ENCODE measurements at regions not wholly inside any gene's neighbourhood (a gene's known extent, or its start where the extent isn't known, plus 50 kb on each side); places are given as distances from the start of the nearest gene placed in this dataset.
"Not testable (repeated sequence)": the region's sequence is repeated elsewhere in the genome, so short reads cannot be mapped to it uniquely, and the experiment has no call there.

DNA sequence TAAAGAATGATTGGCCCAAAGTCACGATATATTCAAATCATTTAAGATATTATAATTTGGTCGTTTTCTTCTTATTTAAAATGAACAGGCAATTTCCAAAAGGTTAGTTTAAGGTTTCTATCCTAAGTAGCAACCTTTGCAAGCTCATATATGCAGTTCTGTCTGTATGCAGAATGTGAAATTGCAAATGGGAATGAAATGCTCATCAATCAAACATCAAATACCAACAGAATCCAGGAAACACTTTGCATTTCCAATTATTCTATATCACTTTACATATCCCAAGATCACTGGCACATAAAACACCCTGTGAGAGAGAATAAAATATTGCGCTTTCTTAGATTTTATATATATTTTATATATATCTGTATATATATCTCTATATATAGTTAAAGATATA, 237.3 kb downstream of the NRIP1 start:
- no peak for DNase-seq

DNA sequence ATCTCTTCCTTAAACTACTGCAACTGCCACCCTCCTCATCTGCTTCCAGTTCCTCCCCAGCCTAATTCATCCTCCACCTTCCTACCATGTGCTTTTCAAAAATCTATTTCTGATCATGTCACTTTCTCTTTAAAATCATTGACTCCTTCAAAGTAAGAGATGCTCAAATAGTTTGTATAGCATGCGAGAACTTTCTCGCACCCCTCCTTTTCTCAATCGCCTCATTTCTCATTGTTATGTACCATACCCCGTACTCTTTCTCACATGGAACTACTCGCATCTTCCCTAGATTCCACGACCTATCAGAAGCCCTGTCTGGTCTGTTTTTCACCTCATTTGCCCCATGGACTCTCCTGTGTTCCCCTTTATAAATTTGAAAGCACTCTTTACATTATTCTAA, 238.2 kb downstream of the NRIP1 start:
- no peak for DNase-seq

DNA sequence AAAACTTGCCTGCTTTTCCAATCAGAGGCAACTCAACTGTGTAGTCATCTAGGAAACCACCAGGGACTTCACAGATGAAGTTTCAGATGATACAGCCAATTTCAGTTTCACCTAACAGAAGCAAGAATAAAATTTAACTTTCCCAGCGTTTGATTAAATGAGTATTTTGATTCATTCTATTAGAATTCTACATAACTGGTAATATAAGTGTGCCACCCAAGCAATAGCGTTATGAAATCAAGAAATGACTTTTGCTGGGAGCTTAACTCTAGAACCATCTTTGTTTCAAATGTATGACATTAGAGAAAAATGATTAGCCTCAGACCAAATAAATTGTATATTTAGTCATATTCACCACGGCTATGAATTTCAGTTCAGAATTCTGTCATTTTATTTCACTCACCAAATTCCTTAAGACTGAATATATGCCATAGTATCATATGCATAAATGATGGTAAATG, 239.3 kb downstream of the NRIP1 start:
- DNase-seq: no peak

DNA sequence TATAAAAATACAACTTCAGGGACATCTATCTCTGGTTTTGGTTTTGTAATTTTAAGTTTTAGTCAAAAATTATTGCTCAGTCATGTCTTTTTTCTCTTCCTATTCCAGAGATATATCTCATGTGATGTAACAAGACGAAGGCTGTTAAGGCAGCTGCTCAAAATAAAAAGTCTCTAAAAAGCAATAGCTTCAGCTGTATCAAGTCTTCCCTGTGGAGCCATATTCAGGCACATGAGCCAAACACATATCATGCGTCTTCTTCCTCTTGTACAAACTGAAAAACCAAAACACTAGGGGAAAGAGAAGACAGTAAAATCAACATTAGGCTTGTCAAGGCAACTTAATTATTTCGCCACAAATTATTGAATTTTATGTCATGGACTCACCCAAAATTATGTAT, 240.7 kb downstream of the NRIP1 start:
- DNase-seq: no peak

DNA sequence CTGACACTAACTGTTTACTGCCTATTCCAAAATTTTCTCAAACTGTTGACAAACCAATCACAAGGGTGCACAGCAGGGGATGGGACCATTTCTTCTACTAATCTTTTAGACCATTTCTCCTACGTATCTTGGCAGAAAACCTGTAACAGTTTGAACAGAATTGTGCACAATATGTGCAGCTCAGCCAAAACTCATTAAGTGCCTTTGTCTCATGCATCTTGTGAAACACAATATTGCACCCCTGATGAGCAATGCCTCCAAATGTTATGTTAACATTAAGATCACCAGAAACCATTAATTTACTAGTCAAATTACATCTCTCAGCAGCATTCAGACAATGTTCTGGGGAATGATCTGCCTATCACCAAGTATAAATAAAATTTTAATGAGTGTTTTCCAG, 247.5 kb downstream of the NRIP1 start:
- DNase-seq: no peak

DNA sequence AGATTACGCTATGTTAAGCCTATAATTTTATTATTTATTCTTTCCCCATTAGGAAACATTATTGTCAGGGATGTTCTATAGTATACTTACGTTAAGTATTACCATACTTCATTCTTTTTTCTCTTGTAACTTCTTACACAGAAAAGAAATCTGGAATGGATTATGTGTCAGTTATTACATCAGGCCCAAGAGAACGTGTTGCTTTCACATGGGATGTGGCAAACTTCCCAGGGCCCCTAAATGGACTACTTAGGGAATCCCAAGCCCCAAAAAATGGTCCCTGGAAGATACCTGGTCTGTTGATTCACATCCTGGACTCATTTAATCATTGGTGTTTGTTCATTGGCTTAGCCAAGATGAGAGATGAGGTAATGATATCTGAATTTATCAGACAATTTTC, 249.8 kb downstream of the NRIP1 start:
- DNase-seq: no peak

DNA sequence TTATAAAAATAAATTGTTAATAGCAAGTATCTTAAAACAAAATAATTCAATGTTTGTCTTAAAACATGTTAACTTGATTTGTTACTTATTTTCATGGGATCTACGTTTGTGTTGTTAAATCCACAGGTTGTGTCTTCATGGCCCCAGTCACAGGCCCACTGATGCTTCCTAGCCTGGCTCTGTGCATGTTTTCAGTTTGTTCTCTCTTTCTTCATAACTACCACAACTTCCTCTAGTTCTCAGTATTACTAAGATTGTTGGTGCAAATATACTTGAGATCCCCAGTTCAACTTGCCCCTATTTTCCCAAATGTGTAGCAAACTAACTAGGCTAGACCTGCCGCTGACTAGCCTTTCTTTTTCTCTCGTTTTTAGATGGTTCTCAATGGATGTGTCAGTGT, 250.5 kb downstream of the NRIP1 start:
- DNase-seq: no peak

DNA sequence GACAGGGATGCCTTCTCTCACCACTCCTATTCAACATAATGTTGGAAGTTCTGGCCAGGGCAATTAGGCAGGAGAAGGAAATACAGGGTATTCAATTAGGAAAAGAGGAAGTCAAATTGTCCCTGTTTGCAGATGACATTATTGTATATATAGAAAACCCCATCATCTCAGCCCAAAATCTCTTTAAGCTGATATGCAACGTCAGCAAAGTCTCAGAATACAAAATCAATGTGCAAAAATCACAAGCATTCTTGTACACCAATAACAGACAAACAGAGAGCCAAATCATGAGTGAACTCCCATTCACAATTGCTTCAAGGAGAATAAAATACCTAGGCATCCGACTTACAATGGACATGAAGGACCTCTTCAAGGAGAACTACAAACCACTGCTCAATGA, 258.1 kb upstream of the SAMSN1 start:
- not testable (repeated sequence) for DNase-seq

DNA sequence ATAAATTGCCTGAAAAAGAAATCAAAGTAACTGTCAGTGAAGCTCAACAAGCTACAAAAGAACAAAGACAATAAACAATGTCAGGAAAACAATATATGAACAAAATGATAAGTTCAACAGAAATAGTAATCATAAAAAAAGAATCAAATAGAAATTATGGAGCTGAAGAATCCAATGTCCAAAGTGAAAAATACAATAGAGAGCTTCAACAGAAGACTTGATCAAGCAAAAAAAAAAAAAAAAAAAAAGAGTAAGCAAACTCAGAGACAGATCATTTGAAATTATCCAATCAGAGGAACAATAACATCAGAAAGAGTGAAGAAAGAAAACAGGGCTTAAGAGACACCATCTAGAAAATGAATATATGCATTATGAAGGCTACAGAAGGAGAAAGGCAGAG, 251.4 kb upstream of the SAMSN1 start:
- no peak for DNase-seq

DNA sequence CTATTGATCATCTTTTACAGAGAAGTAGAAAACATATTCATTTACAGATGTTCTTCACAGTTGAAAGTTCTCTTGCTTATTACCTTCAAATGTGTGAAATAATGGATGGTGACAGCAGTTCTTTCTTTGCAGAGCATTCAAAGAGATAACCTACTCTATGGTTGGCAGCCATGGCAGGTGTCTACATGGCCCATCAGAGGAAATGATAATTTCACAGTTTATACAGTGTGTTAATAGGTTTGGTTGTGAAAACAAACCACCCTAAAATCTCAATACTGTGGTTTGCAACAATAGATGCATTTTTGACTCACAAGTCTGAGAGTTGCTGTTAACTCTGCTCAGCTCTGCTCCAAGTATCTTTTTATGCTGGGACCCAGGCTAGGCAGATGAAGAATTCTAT, 241.2 kb upstream of the SAMSN1 start:
- no peak for DNase-seq

DNA sequence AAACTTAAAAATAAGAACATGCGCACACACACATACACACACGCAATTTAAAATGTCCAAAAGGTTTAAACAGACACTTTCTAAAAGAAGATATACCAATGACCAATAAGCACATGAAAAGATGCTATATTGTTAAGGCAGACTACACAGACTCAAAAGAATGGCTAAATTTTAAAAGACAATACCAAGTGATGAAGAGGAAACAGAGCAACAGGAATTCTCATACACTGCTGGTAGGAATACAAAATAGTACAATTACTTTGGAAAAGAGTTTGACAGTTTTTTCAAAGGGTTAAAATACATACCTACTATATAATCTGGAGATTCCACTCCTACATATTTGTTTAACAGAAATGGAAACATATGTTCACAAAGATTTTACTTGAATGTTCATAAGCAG, 239.6 kb upstream of the SAMSN1 start:
- DNase-seq: no peak

DNA sequence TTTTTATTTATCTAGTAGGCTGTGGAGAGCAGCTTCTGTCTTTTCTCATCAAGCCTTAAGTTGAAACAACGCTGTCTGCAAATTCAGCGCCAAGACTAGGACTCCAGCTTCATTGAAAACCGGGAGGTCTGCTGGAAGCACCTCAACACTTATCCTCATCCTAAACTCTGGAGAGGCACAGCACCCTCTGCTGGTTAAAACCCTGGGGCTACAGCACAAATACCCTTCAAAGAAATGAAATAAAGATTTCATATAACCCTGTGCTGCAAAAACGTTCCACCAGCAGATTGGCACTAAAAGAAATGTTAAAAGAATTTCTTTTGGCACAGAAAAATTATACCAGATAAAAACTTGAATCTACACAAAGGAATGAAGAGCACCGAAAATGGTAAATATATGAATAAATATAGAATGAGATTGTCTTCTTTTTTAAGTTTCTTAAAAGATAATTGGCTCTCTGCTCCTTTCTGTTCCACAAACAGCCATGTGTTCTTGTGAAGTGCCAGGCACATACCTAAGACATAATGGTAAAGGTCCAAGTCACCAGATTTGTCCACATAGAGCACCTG, 227.7 kb upstream of the SAMSN1 start:
- DNase-seq: peak in 8 of 58 donors; percentile 3 to 33 (median 11)

DNA sequence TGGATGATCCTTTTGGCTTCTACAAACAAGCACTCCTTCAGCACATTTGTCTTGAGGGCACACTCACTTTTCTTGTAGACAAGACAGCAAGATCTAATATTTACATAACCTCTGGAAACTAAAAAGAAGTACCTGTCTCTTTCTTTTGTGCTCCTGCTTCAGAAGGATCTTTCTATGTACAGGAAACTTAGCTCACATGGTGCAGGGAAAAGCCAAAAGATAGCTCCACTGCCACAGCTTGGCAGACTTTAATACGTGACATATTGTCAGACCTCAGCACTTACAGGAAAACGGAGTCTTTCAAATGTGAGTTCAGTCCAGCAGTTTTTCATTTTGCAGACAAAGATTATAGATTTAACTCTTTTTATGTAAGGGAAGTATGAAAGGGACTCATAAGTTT, 225.5 kb upstream of the SAMSN1 start:
- DNase-seq: no peak

DNA sequence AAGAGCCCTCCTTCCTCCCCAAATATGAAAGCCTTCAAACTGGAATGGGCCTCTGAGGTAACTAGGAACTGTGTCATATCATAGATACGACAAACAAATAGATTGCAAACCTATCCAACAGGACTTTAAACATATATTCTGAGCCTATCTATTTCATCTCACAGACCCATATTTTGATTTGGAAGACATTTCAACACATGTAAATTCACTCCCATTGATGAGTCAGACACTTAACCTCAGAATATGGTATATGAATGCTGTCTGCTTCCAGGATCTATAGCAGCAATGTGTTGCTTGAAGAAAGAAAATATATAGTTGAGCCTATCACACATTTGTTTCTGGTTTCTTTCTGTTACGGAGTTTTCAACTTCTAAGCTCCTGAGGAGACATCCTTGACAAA, 221.9 kb upstream of the SAMSN1 start:
- no peak for DNase-seq

DNA sequence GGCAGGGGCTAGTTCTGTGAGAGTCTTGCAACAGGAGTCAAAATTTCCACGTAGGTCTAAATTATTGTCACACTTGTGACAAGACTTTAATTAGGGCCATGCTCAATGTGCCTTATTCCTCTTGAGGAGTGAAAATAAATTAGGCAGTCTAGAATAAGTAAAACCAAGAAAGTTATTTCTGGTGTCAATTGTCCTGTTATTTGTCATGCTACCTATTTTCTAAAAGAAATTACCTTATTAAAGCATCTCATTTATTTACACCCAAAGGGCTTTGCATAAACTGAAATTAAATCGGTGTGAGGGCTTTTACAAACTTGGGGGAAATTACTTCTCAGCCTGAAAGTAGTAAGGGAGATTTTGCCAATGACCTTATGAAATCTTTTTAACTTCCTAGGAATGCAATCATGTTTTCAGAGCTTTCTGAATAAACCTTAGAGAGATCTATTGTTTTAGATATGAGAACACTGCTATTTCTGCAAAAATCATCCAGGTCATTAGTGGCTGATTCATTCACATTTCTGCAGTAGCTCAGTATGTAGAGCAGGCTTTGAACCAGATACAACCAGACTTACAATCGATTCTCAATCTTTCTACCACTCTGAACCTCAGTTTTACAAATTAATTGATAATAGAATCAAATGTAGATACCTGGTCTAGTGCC, 221.2 kb upstream of the SAMSN1 start:
- no peak for DNase-seq

DNA sequence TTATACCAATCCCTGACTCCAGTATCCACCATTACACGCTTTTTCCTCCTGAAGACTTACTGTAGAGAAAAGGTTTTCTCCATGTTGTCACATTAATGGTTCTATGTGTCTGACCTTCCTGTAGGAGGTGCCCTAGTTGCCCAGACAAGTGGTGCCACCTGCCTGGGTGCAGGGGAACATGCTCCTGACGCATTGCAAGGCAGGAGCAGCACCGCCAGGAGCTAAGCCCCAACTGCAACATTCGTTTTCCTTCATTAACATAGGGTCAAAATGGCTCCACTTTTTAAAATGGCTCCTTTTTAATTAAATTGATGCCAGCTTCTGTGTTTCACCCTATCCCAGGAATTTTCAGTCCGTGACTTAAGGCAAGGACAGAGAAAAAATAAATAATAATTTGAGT, 220.1 kb upstream of the SAMSN1 start:
- no peak for DNase-seq

DNA sequence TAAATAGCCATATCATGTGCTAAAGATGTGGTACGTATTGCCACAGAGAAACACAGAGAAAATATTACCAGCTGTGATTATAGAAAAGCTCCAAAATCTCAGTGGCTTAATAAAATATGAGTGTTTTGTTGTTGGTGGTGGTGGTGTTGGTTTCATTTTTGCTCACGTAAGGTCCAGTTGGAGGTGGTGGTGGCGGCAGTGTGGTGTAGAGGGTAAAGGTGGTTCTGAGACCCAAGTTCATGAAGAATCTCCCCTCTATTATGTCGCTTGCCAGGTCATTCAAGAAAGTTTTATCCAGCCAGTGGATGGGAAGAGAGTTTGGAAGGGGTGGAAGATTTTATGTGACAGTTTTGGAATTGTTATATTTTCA, 217.6 kb upstream of the SAMSN1 start:
- no peak for DNase-seq

DNA sequence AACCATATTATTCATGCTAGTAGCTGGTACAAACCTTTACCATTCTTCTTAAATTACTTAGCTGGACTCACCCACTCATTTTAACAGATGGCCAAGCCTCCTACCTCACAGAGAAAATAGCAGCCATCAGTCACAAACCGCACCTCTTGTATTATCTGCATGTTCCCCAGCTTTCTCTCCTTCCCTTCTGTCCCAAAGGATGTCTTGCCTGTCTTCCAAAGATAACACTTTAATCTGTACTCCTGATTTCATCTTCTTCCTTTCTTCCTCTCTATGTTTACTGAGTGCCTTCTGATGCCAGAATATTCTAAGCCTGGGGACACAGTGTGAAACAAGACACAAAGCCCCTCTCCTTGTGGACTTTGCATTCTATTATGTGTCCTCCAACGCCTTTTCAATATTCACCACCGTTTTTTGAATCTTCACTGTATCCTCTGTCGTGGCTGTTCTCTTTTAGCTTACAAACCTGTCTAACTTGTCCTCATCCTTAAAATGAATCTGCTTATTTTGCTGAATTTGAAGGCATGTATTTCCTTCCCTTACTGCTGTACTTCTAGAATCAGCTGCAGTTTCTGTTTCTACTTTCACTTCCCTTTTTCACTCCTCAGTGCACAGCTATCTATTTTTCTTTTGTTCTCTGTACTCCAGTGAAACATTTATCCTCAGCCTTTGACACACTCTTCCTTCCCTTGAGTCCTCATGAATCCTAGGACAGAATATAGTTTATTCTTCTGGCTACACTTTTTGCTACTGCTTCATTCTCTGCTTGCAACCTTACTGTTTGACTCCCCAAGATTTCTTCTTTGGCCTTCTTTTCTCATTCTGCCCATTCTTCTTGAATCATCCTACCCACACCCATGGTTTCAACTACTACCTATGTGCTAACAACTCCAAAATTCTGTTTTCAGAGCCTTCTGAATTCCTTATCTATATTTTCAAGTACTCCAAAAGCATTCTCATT, 216.9 kb upstream of the SAMSN1 start:
- DNase-seq: peak in 1 of 58 donors; percentile 11

DNA sequence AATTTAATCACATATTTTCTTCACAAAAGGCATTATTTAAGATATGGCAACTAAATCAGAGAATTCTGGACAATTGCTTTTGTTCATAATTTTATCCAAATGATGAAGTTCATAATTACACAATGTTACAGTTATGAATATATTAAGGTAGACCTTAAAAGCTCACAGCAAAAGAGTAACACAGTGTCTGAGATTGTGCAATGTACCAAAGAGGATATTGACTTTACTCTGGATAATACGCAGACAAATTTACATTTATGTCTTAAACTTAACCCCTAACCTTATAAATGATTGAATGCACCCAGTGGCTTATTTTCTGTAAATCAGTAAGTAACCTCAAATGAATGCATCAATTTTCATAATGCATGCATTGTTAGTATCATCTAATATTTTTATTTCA, 216.2 kb upstream of the SAMSN1 start:
- no peak for DNase-seq

DNA sequence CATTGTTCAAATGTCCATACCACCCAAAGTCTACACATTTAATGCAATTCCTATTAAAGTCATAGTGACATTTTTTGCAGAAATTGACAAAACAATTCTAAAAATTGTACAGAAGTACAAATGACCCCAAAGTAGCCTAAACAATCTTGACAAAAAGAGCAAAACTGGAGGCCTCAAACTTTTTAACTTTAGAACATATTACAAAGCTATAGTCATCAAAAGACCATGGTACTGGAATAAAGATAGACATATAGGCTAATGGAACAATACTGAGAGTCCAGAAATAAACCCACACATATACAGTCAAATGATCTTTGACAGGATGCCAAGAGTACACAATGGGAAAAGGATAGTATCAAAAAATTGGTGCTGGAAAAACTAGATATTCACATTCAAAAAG, 213.2 kb upstream of the SAMSN1 start:
- no peak for DNase-seq

DNA sequence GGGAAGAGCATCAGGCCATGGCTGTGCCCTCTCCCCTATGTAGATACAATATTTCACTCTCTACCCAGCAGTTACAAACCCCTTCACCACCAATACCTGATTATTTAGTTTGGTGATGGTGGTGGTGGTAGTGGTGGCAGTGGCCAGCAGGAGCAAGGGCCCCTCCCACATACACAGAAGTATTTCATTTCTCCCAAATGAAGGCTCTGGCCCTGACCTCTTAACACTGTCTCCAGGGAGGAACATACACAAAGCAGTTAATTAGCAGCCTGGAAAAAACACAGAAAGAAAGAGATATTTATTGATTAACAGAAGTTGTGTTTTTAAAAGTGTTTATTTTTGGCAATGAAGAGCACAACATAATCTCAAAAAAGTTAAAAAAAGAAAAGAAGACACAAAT, 212.7 kb upstream of the SAMSN1 start:
- DNase-seq: no peak

DNA sequence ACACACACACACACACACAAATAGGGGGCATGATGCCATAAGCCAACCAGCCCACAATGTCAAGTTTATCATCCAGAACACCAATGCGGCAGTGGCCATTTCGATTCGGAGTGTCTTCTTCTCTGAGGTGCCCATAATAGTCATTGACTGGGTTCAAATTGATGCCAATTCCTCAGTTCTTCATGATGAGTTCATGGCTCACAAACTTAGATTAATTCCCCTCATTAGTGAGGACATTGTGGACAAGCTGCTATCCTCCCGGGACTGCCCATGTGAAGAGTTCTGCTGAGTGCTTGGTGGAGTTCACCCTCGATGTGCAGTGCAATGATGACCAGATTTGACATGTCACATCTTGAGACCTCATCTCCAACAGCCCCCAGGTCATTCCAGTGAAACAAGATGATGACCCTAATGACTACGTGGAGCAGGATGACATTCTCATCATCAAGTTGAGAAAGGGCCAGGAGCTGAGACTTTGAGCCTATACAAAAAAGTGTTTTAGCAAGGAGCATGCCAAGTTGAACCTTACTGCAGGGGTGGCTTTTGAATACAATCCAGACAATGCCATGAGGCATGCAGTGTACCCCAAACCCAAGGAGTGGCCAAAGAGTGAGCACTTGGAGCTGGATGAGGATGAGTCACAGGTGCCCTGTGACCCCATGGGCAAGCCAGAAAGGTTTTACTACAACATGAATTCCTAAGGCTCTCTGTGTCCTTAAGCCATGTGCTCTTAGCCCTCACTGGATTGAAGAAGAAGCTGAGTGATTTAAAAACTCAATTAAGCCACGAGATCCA, 211.6 kb upstream of the SAMSN1 start:
- no peak for DNase-seq
